ENCODE measurements at regions not wholly inside any gene's neighbourhood (a gene's known extent, or its start where the extent isn't known, plus 50 kb on each side); places are given as distances from the start of the nearest gene placed in this dataset.

GRCh38 chr12:115500872-115501271, 776.6 kb downstream of the MED13L start:
- no peaks in the 10 kb centered on the region for H3K36me3 ChIP-seq
- H3K27me3 ChIP-seq = no peaks in the 10 kb centered on the region
- no peaks in the 10 kb centered on the region for H3K9me3 ChIP-seq
- TF ChIP-seq POLR2A (IDR thresholded peaks at IDR 0.05) (no peak), CTCF (IDR thresholded peaks at IDR 0.05 in 4 of 5, conservative IDR thresholded peaks at IDR 0.05 in 1 of 5) (no peak)
- ATAC-seq (no peak), DNase-seq (no peak)
- intact Hi-C loops (cut with DNase I; ENCODE audit: low total_unique reads) (no loop called here), in situ Hi-C loops (cut with MboI; ENCODE audit: low sequenced_read_pairs in 4 of 4) (no loop called here)
- H3K27ac ChIP-seq = no peak overlapping the region
- peaks cover 0 to 8% of the 10 kb centered on the region in 2 donors for H3K4me1 ChIP-seq
- no peak overlapping the region for H3K4me3 ChIP-seq

- no peak for ATAC-seq
- Histone ChIP-seq H3K4me1 (no peaks in the 10 kb centered on the region), H3K4me3 (no peak overlapping the region), H3K27ac (no peak overlapping the region), H3K9me3 (no peaks in the 10 kb centered on the region), H3K36me3 (no peaks in the 10 kb centered on the region), H3K27me3 (no peaks in the 10 kb centered on the region)
- DNase-seq = no peak
- intact Hi-C loops (cut with DNase I; ENCODE audit: low total_unique reads) (no loop called here), in situ Hi-C loops (cut with MboI; ENCODE audit: low sequenced_read_pairs in 4 of 4) (no loop called here)
- TF ChIP-seq POLR2A (IDR thresholded peaks at IDR 0.05) (no peak), CTCF (IDR thresholded peaks at IDR 0.05 in 4 of 5, conservative IDR thresholded peaks at IDR 0.05 in 1 of 5) (no peak)
These were observed 782.2 kb downstream of the MED13L start for GRCh38 chr12:115495300-115495699.

GRCh38 chr12:115492553-115492952, 784.9 kb downstream of the MED13L start:
- intact Hi-C loops (cut with DNase I; ENCODE audit: low total_unique reads) = no loop called here

GRCh38 chr12:115491511-115492250, 785.8 kb downstream of the MED13L start:
- Histone ChIP-seq H3K36me3 (no peaks in the 10 kb centered on the region), H3K9me3 (no peaks in the 10 kb centered on the region), H3K4me3 (no peak overlapping the region), H3K27ac (no peak overlapping the region), H3K27me3 (no peaks in the 10 kb centered on the region), H3K4me1 (no peaks in the 10 kb centered on the region)
- ATAC-seq = no peak
- intact Hi-C loops (cut with DNase I; ENCODE audit: low total_unique reads) = no loop called here
- in situ Hi-C loops (cut with MboI; ENCODE audit: low sequenced_read_pairs in 4 of 4) = no loop called here
- TF ChIP-seq POLR2A (IDR thresholded peaks at IDR 0.05) = no peak
- TF ChIP-seq CTCF (IDR thresholded peaks at IDR 0.05 in 4 of 5, conservative IDR thresholded peaks at IDR 0.05 in 1 of 5) = no peak
- DNase-seq = no peak

More at GRCh38 chr12:115492553-115492952, 784.9 kb downstream of the MED13L start:
- TF ChIP-seq CTCF (IDR thresholded peaks at IDR 0.05 in 4 of 5, conservative IDR thresholded peaks at IDR 0.05 in 1 of 5) = no peak
- no peak for TF ChIP-seq POLR2A (IDR thresholded peaks at IDR 0.05)
- H3K27me3 ChIP-seq = no peaks in the 10 kb centered on the region
- no peaks in the 10 kb centered on the region for H3K36me3 ChIP-seq
- no peak overlapping the region for H3K4me3 ChIP-seq
- no peak overlapping the region for H3K27ac ChIP-seq
- ATAC-seq = no peak
- in situ Hi-C loops (cut with MboI; ENCODE audit: low sequenced_read_pairs in 4 of 4) = no loop called here
- H3K9me3 ChIP-seq = no peaks in the 10 kb centered on the region
- no peak for DNase-seq
- no peaks in the 10 kb centered on the region for H3K4me1 ChIP-seq

GRCh38 chr12:115489253-115489652, 788.2 kb downstream of the MED13L start:
- ATAC-seq = no peak
- no peaks in the 10 kb centered on the region for H3K36me3 ChIP-seq
- no peak for TF ChIP-seq CTCF (IDR thresholded peaks at IDR 0.05 in 4 of 5, conservative IDR thresholded peaks at IDR 0.05 in 1 of 5)
- no peak for TF ChIP-seq POLR2A (IDR thresholded peaks at IDR 0.05)
- H3K4me1 ChIP-seq = no peaks in the 10 kb centered on the region
- intact Hi-C loops (cut with DNase I; ENCODE audit: low total_unique reads) = no loop called here
- no peak overlapping the region for H3K4me3 ChIP-seq
- no peak overlapping the region for H3K27ac ChIP-seq
- H3K27me3 ChIP-seq = no peaks in the 10 kb centered on the region
- H3K9me3 ChIP-seq = no peaks in the 10 kb centered on the region
- in situ Hi-C loops (cut with MboI; ENCODE audit: low sequenced_read_pairs in 4 of 4) = no loop called here
- no peak for DNase-seq

Data from gastrocnemius medialis (tissue), 4 donors.